Body of pancreas (tissue), 4 donors: ENCODE measurements at regions not wholly inside any gene's neighbourhood (a gene's known extent, or its start where the extent isn't known, plus 50 kb on each side); places are given as distances from the start of the nearest gene placed in this dataset.

Experiments
- POLR2A ChIP-seq, 3 donors: fragments of 450-650 bp; IDR thresholded peaks; one replicate each; pipeline ENCODE4 v1.6.1; 2016; ENCODE audit warnings: antibody characterized with exemption in 3 of 3, mild to moderate bottlenecking in 2 of 3
- TF ChIP-seq, protein P1 (sequence below), 7 experiments: fragments of 450-650 bp in 4 of 7; fragments of 200-600 bp in 3 of 7; sonication (generic) in 3 of 7; IDR thresholded peaks; one replicate each; pipeline ENCODE4 v1.5.1; 2016 to 2019; ENCODE audit warnings: antibody characterized with exemption in 7 of 7

DNA sequence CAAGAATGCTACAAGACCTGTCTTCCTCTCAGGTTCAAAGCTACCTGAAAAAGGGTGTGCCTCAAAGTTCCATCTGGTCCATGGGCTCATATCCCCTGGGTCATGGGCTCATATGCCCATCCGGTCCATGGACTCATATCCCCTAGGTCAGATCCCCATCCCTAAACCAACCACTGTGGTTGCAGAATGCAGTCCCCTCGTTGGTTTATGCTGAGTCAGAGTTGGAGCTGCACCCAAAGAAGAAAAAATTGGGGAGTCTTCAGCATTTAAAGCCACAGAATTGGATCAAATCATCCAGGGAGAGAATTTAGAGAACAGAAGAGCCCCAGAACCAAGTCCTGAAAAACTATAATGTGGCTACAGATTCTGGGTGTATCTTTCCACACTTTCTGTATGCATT is 71.5 kb upstream of the IL12A start:
- TF ChIP-seq, protein P1, sequence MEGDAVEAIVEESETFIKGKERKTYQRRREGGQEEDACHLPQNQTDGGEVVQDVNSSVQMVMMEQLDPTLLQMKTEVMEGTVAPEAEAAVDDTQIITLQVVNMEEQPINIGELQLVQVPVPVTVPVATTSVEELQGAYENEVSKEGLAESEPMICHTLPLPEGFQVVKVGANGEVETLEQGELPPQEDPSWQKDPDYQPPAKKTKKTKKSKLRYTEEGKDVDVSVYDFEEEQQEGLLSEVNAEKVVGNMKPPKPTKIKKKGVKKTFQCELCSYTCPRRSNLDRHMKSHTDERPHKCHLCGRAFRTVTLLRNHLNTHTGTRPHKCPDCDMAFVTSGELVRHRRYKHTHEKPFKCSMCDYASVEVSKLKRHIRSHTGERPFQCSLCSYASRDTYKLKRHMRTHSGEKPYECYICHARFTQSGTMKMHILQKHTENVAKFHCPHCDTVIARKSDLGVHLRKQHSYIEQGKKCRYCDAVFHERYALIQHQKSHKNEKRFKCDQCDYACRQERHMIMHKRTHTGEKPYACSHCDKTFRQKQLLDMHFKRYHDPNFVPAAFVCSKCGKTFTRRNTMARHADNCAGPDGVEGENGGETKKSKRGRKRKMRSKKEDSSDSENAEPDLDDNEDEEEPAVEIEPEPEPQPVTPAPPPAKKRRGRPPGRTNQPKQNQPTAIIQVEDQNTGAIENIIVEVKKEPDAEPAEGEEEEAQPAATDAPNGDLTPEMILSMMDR (IDR thresholded peaks at IDR 0.05), result no peak
- no peak for TF ChIP-seq POLR2A (IDR thresholded peaks at IDR 0.05)
